GM19468 (cell line): ENCODE measurements at regions not wholly inside any gene's neighbourhood (a gene's known extent, or its start where the extent isn't known, plus 50 kb on each side); places are given as distances from the start of the nearest gene placed in this dataset.
"Not testable (repeated sequence)": the region's sequence is repeated elsewhere in the genome, so short reads cannot be mapped to it uniquely, and the experiment has no call there.

Experiments
- ATAC-seq: cut with Tn5 transposase; IDR thresholded peaks from one replicate; pipeline ENCODE4 v1.9.1; 2021; ENCODE audit warnings: mild to moderate bottlenecking, moderate library complexity, moderate number of reproducible peaks; ENCODE audit not compliant: unreplicated experiment; ENCODE audit errors: extremely low read depth

DNA sequence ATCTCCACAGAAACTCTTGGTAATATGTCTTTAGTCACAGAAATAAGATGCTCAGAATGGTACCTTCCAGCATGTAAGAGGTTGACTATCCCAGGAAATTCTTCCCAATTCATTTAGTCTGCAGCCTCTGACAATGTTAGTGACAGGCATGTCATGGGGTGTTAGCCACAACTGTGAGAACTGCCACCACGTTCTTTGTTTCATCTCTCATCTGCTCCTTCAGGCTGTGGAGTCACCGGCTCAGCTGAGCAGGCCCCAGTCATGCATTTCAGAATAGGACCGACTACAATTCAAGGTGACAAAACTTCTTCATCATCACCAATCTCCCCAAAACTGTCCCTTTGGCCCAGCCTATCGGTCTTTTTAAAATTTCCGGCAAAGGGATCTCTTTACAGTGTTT, 167.5 kb downstream of the AKAIN1 start:
- no peak for ATAC-seq

- no peak for ATAC-seq
Measured at GRCh38 chr18:5024741-5025140, 172.3 kb downstream of the AKAIN1 start.

DNA sequence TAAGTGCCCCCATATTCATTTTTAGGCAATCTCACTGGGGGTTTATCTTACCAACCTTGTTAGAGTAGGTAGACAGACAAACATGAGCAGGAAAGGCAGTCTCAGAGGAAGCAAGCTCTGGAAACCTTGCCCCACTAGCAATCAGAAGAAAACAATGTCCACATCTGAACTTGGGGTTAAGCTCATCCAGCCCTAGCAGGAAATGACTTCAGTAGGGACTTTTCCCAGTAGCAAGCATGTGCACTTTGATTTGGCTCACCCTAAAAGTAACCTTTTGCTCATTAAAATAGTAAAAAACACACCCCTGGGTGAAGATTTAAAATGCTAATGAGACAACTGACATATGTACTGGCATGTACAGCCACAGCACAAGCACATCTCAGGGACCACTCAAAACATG, 175.5 kb downstream of the AKAIN1 start:
- no peak for ATAC-seq

- ATAC-seq = no peak
Measured at GRCh38 chr18:5015213-5015612, 181.8 kb downstream of the AKAIN1 start.

DNA sequence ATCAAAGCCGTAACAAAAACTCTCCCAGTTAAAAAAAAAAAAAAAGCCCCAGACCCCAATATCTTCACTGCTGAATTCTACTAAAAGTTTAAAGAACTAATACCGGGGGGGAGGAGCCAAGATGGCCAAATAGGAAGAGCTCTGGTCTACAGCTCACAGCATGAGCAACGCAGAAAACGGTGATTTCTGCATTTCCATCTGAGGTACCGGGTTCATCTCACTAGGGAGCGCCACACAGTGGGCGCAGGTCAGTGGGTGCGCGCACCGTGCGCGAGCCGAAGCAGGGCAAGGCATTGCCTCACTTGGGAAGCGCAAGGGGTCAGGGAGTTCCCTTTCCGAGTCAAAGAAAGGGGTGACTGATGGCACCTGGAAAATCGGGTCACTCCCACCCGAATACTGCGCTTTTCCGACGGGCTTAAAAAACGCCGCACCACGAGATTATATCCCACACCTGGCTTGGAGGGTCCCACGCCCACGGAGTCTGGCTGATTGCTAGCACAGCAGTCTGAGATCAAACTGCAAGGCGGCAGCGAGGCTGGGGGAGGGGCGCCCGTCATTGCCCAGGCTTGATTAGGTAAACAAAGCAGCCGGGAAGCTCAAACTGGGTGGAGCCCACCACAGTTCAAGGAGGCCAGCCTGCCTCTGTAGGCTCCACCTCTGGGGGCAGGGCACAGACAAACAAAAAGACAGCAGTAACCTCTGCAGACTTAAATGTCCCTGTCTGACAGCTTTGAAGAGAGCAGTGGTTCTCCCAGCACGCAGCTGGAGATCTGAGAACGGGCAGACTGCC, 192.8 kb downstream of the AKAIN1 start:
- not testable (repeated sequence) for ATAC-seq

- ATAC-seq = no peak
Measured at GRCh38 chr18:4994710-4995109, 202.3 kb downstream of the AKAIN1 start.

DNA sequence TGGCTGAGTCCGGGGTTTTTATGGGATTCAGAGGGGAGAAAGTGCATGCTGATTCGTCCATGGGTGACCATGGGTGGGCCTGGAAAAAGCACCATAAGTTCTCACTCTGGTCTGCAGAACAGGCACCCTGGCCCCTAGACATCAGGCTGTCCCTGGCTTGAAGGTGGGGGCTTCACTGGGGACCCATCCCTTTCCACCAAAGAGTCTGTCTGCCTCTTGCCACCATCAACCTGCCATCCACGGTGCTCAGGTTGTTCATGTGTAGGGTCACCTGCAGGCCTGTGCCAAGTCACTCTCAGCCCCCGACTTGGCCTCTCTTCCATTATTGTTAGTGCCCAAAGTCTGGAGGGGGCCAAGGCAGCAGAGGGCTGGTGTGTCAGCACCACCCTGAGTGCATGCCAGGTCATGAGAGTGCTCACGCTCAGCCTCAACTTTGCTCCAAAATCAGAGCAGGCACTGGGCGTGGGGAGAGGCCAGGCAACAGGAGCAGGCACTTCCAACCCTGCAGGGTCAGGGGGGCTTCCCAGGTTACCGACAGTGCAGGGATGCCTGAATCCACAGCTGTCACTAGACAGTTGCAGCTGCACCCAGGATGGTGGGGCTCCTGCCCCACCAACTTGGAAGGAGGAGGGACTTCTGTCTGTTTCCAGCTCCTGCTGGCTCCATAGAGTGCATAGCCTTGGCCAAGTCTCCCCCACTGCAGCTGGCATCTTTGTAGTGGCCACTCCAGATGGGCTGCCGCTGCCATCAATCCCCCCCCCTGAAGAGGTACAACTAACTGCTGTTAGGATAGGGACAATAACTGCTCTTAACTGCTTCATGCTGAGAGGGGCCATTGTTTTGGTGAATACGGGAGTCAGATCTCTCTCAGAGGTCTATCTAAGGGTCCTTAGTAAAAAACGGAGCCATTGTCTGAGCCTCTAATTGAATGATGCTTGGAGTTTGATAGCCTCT, 209.3 kb downstream of the AKAIN1 start:
- ATAC-seq = no peak

DNA sequence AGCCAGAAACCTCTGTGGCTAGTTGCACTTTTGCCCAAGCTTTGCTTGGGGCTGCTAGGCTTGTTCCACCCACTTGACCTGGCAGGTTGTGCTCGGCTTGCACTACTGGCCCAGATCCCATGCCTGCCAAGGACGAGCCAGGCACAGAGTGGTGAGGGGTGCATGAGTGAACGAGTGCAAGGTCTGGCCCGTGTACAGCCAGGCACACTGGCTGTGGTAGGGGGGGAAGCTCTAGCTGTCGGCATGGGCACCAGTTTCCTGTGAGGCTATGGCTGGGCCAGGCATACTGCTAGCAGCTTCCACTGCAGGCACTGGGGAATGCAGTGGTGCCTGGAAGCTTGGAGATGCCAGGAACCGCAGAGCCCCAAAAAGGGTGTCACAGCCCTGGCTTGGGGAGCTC, 210.4 kb downstream of the AKAIN1 start:
- no peak for ATAC-seq

DNA sequence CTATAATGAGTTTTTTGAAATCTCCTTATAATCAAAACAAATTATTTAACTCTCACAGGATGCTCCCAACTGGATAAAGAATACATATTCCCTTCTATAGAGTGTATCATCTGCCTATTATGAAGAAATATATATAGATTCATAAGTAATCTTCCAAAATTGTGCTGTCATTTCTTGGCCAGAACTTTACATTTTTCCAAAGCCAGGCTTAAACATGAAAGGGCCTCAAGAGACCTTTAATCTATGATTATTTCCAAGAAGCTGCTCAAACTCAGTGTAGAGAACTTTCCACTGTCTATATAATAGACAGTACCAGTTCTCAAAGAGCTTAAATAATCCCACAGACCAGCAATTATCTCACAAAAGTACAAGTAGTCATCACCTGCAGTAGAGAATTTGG, 211.0 kb downstream of the AKAIN1 start:
- ATAC-seq = no peak

GRCh38 chr18:4961121-4961909, 235.7 kb downstream of the AKAIN1 start:
- ATAC-seq = no peak

- no peak for ATAC-seq
Measured at GRCh38 chr18:4960578-4960977, 236.5 kb downstream of the AKAIN1 start.

GRCh38 chr18:4931209-4931608, 265.8 kb downstream of the AKAIN1 start:
- no peak for ATAC-seq

- ATAC-seq = no peak
Measured at GRCh38 chr18:4921548-4921947, 275.5 kb downstream of the AKAIN1 start.

GRCh38 chr18:4917509-4917908, 279.5 kb downstream of the AKAIN1 start:
- not testable (repeated sequence) for ATAC-seq

GRCh38 chr18:4908328-4908727, 288.7 kb downstream of the AKAIN1 start:
- ATAC-seq = no peak

DNA sequence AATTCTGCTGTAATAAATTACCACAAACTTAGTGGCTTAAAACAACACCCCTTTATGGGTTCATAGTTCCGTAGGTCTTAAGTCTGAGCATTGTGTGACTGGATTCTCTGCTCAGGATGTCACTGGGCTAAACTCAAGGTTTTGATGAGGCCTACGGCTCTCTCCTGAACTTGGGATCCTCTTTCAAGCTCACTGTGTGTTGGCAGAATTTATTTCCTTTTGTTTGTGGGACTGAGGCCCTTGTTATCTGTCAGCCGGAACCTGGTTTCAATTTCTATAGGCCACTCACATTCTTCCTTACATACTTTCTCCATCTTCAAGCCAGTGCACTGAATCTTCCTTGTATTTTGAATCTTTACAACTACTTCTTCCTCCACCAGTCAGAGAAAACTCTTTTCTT, 290.2 kb downstream of the AKAIN1 start:
- ATAC-seq = no peak

GRCh38 chr18:4888251-4889040, 308.6 kb downstream of the AKAIN1 start:
- no peak for ATAC-seq

GRCh38 chr18:4878480-4878879, 318.6 kb downstream of the AKAIN1 start:
- no peak for ATAC-seq

GRCh38 chr18:4871197-4871596, 325.9 kb downstream of the AKAIN1 start:
- no peak for ATAC-seq
